ENCODE measurements at regions not wholly inside any gene's neighbourhood (a gene's known extent, or its start where the extent isn't known, plus 50 kb on each side); places are given as distances from the start of the nearest gene placed in this dataset.
"Not testable (repeated sequence)": the region's sequence is repeated elsewhere in the genome, so short reads cannot be mapped to it uniquely, and the experiment has no call there.

DNA sequence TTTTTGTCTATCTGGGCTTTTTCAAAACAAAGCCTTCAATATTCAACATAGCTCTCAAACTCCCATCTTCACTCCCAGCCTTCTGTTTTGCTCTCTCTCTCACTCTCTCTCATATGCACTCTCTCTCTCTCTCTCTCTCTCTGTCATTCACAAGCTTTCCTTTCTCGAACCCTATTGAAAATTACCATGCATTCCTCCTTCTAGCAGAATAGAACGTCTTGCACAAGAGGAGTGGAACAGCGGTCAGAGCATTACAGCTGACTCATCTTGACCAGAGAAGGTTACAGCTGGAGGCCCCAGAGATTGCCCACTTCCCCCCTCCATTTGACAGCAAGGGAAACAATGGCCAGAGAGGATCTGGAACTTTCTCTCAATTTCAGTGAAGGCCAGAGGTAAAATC, 51.0 kb upstream of the LIFR start:
- peak; percentile 92 for DNase-seq (ENCODE audit: low read depth)

DNA sequence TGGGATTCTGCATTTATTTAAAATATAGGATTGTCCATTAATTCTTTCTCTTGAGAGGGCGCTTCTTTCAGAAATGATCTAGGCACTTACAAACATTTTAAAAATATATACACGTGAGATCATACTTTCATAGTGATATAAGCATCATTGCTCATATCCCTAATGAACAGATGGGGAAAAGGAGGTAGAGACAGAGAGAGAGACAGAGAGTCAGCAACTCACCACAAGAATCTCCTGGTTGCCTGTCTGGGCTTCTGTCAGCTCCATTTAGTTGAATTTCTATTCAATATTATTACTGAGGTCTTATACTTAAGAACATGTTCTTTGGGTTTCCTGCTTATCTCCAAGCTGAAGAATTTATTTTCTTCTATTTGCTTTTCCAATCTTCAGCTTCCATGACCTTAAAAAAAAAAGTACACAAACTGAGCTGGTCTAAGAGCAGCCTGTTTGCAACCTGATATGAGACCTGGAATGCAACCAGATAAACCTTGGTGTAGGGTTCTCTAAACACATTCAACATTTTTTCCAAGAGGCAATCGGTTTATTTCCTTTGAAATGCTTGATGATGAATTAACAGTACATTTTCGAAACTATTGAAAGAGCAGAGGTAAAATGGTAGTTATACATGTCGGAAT, 51.6 kb upstream of the LIFR start:
- DNase-seq (ENCODE audit: low read depth), result peak; percentile 60

DNA sequence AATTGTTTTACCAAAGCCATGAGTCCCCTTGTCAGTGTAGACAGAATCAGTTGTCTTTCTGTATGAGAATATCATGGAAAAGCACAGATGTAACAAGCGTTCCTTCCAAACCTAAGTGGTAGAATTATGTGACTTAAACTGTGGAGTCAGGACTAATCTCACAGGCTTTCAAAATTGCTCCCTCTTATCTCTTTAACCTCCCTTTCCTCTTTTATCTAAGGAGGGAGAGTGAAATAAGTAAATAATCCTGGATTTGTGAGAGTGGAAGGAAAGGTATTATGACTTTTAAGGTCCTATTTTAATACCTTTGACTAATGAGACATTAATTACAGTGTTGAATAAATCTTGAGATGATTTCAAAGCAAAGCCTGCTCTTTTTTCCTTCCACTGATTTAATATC, 52.4 kb upstream of the LIFR start:
- DNase-seq (ENCODE audit: low read depth), result no peak

DNA sequence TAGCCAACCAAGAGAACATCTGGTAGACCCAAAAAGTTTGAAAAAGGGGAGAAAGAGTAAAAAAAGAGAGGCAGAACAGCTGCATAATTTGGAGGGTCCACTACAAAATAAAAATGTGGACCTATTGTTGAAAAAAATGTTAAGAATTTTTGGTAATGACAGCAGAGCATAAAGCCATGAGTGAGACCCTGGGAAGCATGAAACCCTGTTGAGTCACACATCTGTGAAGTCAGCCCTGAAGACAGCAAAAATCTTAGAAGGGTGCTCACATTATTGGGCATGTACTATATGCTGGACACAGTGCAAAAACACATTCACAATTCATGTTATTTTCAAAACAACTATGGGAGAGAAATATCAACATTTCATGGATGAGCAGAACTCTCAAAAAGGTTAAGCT, 56.4 kb upstream of the LIFR start:
- no peak for DNase-seq (ENCODE audit: low read depth)

DNA sequence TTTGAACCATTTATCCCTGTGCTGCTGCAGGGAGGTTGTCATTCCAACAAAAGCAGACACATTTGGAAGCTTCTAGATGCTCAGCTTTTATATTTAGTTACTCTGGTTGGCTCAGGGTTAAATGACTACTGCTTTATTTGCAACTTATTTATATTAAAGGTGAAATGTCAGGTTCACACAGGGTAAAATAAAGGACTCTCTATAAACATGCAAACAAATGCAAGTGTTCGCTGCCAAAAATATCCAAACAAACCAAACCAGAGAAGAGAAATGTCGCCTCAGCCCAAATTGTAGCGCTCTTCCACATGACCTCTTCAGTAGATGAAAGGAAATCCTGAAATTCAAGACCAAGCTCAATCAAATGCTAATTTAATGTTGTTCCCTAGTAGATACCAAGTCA, 57.0 kb upstream of the LIFR start:
- no peak for DNase-seq (ENCODE audit: low read depth)

DNA sequence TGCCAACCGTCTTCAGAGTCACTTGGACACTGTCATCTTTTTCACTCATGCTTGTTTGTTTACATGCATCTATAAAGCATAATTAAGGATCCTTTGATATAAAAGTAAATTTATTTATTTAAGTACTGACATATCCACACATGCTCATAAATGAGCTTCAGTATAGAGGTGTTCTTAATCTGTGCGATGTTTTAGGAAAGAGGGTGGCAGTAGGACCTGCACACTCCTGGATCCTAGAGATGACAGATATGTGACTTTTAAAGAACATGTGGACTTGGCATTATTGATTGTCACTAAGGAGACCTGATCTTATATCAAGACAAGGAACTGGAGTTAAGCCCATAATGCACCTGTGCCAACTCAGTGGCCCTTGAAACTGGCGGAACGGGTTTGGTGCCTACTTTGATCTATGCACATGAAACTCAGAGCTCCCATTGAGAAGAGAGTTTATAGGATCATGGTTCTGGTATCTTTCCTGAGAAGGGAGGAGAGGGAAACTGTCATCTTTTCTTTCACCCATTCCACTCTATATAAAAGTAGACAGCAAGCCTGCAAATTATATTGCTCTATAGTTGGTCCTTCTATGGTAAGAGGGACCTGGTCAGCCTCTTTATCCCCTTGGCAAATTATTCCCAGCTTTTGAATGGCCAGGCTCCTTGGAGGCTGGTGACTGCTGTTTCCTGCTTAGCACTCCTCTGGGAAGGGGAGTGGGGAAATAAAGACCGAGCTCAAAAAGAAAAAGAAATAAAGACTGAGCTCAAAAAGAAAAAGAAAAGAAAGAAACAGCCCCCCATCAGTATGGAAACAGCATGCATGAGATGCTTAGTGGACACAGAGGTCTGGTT, 57.8 kb upstream of the LIFR start:
- no peak for DNase-seq (ENCODE audit: low read depth)

DNA sequence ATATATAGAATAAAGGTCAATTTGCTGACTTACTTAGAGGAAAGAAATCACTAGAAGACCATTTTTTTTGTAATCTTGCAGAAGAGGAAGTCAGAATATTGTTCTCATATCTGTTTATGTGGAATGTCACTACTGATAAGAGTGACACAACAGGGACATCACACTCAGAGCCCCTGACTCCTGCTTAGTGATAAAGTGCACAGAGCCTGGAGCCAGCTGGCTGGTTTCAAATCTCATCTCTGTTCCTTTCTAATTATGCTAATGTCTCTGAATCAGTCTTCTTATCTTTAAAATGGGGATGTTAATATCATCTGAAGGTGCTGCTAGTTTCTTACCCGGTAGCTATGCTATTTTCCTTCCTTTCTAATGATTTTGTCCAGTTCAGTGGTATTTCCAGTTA, 58.6 kb upstream of the LIFR start:
- DNase-seq (ENCODE audit: low read depth), result no peak

DNA sequence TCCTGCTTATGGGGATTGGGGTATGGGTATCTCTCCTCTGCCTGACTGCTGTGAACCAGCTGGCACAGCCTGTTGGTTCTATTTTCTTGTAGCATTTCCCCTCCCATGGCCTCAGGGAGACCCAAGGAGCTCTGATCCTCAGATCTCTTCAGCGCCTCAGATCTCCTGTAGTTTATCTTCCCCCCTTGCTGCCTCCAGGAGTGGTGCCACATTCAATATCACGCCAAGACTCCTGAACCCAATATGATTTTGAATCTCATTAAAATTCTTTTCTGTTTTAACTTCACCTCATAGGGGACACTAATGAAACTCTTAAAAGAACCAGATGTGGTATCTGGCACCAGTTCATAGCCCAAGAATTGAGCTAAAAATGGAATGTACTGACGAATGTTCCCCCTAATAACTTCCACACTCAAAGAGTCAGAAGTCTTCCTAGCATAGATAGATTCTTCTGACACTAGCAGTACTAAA, 59.6 kb upstream of the LIFR start:
- peak; percentile 73 for DNase-seq (ENCODE audit: low read depth)

DNA sequence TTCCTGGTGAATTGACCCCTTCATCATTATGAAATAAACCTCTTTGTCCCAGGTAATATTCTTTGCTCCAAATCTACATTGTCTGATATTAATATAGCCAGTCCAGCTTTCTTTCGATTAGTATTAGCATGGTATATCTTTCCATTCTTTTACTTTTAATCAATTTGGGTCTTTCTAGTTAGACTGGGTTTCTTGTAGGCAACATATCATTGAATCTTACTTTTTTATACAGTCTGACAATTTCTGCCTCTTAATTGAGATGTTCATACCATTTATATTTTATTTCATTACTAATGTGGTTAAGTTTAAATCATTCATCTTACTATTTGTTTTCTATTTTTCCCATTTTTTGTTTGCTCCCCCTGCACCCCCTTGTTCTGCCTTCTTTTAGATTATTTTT, 61.7 kb upstream of the LIFR start:
- DNase-seq (ENCODE audit: low read depth), result no peak

DNA sequence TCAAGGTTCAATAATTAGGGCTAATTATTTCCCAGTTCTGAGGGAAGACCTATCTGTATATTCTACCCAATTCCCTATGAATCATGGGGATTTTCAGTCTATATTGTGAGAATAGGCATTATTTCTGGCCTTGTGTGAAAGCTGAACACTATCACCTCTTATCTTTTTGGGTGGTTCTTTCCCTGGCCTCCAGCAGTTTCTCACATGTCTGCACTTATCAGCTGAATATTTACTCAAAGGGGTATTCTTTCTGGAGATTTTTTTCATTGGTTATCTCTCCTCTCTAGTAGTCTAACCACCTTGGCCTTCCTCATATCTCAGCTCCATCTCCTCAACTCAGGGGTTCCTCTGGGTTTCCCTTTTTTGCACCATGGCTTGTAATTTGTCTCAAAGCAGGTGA, 64.9 kb upstream of the LIFR start:
- DNase-seq (ENCODE audit: low read depth), result no peak

DNA sequence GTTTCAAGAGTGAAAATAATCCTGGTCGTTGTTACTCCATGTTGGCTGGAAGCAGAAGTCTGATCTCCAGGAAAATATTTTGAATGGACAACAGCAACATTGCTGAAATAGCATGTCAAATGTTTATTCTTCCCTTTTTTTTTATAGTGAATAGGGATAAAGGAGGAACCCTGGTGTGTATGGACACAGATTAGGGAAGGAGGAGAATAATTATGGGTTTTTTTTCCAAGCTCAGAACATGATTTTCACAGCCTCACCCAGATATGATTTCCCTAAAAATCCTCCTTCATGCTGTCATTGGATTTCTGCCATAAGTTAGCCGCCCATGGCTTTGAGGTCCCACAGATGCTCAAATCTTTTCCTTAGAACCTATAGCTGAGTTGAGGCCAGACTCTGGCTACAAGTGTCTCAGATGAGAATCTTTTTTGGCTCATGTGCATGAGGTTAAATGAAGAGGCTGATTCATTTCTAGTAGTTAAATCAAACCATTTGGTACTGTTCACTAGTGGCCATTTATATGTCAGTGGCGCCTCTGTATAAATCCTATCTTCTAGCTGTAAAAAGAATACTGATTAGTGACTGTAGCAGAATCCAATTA, 65.5 kb upstream of the LIFR start:
- DNase-seq (ENCODE audit: low read depth), result no peak

DNA sequence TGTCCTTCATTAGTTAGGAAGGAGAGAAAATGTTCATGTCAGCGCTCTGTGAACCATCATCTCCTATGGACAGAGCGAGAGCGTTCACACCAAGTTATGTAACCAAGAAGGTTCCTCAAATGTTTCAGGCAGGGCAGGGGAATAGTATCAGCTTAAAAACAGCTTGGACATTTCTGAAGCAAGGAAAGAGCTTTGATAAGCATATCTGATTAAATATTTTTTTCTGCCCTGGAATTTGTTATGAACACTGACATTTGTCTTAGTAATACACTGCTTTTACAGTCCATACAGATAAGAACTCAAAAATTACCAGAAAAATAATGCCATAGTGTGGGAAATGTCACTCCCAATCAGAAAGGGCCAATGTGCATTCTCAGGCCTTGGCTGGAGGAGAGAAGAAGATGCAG, 66.3 kb upstream of the LIFR start:
- no peak for DNase-seq (ENCODE audit: low read depth)

DNA sequence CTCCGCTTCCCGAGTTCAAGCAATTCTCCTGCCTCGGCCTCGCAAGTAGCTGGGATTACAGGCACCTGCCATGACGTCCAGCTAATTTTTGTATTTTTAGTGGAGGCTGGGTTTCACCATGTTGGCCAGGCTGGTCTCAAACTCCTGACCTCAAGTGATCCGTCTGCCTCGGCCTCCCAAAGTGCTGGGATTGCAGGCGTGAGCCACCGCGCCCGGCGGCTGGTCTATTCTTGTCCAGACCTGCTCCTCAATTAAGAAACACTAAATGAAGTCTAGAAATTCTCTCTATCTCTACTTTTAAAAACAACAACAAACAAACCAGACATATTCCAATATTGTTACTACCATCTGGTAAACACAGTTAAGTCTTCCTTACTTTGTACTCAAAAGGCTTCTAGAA, 68.1 kb upstream of the LIFR start:
- DNase-seq (ENCODE audit: low read depth), result not testable (repeated sequence)

DNA sequence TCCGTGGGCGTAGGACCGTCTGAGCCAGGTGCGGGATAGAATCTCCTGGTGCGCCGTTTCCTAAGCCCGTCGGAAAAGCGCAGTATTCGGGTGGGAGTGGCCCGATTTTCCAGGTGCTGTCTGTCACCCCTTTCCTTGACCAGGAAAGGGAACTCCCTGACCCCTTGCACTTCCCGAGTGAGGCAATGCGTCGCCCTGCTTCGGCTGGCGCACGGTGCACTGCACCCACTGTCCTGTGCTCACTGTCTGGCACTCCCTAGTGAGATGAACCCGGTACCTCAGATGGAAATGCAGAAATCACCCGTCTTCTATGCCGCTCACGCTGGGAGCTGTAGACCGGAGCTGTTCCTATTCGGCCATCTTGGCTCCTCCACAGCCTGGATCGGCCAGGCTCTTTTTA, 74.9 kb upstream of the LIFR start:
- DNase-seq (ENCODE audit: low read depth), result not testable (repeated sequence)

DNA sequence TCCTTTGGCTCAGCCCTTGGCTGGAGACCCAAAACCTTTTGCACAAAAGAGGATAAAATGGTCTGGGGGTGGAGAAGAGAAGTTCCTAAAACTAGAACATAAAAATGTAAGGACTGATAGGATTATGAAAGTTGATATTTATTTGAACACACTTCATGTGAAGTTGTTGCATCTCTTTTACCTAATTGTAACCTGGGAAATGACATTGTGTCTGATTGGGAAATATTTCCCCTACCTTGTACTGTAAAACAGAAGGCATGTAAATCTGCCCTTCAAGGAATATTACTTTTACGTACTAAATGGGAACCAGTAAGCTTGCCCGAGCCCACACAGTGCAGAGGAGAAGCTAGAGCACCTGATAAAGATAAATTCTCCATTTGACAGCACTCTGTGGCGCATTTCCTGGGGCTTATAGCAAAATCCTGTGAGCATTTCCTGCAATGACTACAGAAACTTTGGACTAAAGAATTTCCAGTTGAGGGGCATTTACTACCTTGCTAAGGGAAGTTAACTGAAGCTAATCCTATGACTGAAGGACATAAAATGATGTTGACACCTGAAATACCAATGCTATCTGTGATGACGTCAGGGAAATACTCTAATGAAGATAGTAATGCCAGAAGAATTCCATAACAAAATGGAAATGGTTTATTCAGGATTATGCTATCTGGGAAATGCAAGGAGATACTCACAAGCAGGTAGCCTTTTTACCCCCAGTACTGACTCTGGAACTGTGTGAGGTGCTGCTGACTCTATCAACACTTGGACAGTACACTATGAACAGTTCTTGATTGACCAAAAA, 78.3 kb upstream of the LIFR start:
- DNase-seq (ENCODE audit: low read depth), result no peak

DNA sequence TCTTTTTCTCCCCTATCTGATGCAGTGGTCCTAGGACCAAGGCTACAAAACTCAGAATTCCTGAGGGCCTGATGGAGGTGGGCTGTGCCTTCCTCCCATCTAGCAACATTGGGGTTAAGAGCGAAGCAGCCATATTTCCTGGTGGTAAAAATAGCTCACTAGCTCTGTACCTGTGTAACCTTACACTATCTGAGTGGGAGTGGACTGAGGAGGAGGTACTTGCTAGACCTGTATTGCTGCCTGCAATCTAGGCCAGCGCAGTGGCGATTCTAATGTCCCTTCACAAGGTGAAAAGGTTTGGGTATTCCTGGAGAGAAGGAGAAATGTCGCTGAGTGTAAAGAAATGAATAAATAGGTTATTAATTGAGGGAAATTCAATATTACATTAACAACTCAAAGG, 80.2 kb upstream of the LIFR start:
- DNase-seq (ENCODE audit: low read depth), result no peak

DNA sequence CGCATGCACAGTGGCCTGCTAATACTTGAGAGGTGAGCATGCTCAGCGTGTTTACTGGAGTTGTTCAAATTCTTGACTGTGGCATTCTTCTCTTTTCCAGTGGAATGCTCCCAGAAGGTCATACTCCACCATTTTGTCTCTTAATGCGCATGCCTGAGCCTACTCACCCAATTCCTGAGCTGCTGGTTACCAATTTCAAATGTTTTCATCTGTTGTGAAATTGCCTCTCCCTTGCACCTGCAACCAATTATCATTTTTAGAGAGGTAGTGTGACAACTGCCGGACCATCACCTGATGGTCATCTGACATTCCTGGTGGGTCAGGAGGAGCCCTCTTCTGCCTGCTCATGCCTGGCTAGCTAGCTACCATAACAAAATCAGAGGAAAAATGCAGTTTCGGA, 82.2 kb upstream of the LIFR start:
- no peak for DNase-seq (ENCODE audit: low read depth)

DNA sequence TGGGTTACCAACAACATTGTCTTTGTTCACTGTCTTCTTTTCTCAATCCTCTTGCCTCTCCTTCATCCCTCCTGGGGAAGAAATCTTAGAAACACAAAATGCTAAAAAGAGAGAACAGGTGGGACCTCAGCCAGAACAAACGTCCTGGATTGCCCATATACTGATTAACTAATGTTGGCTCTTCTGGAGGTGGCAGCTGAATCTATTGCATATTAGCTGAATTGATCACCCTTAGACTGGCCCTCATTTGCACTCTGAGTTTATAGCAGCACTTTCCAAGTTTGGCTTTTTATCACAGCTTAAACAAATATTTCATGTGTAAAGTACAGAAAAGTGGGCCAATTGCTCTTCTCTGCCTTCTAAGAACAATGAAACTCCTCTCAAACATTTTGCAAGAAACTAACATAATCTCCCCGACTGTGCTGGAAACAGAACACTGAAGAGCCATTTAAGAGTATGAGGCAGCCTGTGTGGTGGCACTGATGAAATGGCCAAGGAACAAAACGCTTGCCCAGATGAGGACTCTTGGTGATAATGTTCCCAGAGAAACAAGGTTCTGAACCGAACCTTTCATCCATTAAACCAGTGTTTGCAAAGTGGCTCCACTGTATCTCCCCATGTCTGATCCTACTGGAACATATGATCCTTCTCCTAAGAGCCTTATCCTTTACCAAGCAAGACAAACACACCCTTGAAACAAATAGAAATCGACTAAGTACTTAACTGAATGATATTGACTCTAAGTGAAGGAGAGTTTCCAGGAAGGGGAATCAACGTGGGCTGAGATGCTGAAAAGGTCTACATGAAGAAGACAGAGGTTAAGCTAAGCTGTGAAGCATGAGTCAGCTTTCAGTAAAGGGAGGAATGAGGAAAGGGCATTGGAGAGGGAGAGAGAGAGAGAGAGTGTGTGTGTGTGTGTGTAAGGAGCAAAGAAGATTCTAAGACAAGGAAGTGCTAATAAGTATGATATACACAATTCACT, 83.2 kb upstream of the LIFR start:
- no peak for DNase-seq (ENCODE audit: low read depth)

DNA sequence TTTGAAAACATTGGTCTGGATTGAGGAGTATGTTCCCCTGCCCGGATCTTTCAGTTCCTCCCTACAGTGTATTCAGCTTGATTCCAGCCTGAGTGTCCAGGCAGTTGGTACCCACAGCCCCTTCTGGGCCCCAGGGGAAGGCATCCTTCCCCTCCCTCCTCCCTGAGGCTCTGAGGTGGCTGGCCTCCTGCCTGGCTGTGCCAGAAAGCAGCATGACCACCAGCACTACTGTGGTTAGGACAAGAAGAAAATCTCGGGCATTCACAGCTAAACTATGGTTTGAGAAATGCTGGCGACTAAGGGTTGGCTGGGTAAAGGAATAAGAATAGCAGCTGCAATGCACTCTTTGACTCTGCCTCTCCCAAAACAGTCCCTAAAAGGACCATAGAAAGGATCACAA, 84.6 kb upstream of the LIFR start:
- DNase-seq (ENCODE audit: low read depth), result peak; percentile 53

DNA sequence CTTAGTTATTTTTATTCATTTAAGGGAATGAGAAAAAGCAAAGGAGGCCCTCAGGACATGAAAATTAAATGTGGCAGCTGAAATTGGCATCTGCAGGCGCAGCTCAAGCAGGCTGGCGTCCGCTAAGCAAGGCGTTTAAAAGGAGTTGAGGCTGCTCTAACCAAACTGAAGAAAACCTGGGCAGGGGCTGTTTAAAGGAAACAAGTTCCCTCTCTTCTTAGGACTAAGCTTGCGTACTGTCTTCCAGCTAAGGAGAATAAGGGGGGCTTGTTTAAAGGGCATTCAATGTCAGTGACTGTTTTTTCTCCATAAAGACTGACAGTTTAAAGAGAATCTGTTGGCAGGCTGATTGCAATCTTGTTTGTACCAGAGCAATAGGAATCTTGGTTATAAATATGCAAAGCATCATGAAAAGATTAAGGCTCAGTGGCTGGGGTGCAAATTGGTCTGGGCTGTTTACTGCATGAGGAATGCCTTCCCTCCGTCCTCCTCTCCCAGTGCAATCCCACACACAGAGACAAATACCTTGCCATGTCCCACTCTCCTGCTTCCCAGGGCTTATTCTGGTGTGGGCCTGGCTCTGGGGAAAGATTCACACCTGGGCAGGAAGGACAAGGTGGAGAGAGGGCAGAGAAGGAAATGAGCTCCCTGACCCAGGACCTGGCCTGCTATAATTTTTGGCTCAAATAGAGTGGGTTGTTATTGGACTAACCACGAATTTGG, 85.9 kb upstream of the LIFR start:
- no peak for DNase-seq (ENCODE audit: low read depth)
